NCI-H1092 (cell line): ENCODE measurements at regions not wholly inside any gene's neighbourhood (a gene's known extent, or its start where the extent isn't known, plus 50 kb on each side); places are given as distances from the start of the nearest gene placed in this dataset.
"Not testable (repeated sequence)": the region's sequence is repeated elsewhere in the genome, so short reads cannot be mapped to it uniquely, and the experiment has no call there.

Experiments used
- DNase-seq: peaks from one replicate; lab custom pipeline; 2025; lab: John Stamatoyannopoulos, UW

GRCh38 chr11:25766332-25767015, 565.5 kb upstream of the ANO3 start:
- no peak for DNase-seq

GRCh38 chr11:25769287-25769686, 562.6 kb upstream of the ANO3 start:
- DNase-seq = no peak

DNA sequence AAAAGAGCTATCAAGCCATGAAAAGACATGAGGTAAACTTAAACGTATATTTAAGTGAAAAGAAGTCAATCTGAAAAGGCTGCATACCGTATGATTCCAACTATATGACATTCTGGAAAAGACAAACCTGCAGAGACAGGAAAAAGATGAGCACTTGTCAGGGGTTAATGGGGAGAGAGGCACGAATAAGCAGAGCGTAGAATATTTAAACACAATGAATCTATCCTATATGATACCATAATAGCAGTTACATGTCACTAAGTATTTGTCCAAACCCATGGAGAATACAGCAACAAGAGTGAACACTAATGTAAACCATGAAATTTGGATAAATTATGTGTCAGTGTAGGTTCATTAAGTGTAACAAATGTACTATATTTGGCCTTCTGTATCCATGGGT, 560.3 kb upstream of the ANO3 start:
- no peak for DNase-seq

- DNase-seq = no peak
Observed at GRCh38 chr11:25775603-25776002, 556.3 kb upstream of the ANO3 start.

- no peak for DNase-seq
Observed at GRCh38 chr11:25776238-25776637, 555.7 kb upstream of the ANO3 start.

DNA sequence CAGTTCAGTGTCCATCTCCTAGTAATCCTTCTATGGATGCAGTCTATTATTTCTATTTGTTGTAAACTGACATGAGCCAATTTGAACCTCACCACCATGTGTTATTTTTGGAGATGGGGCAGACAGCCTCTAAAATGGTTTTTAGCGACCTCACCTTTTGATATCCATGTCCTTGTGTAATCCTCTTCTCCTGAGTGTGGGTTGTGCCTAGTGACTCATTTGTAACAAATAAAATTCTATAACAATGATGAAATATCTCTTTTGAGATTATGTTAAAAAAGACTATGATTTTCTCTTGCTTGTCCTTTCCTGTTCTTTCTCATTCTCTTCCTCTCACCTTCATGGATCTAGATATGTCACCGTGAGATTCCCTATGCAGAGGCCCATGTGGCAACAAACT, 554.6 kb upstream of the ANO3 start:
- DNase-seq = no peak

DNA sequence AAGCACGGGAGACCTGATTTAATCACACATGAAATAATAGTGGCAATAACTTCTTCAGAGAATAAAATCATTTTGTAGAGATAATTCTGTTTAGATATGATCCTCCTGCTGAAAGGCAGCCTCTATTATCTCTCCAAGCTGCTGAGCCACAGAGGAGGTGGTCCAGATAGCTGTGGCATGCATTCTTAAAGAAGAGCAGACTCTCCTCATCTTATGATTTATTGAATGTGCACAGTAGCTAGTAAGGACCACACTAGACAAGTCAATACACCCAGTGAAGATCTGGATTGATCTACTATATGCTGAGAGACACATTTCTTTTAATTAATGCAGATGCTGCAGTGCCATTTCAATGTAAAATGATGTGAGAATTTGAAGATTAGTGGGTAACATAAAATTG, 552.9 kb upstream of the ANO3 start:
- DNase-seq = no peak

GRCh38 chr11:25787416-25787815, 544.5 kb upstream of the ANO3 start:
- DNase-seq = no peak

DNA sequence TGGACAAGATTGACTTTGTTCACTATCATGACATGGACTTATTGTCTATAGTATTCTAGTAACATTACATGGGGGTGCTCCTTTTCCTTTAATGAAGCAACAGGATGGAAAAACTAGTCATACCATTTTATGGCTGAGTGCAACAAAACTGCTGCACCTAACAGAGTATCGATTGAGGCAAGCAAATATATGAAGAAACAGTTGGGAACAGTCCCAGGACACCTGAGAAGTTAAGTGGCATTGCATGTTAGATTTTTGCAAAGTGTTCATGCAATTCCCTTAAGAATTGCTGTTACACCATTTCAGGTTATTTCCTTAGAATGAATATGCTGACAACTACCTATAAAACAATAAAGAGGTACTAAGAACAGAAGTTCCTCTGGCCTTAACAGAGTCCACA, 541.5 kb upstream of the ANO3 start:
- DNase-seq = no peak

DNA sequence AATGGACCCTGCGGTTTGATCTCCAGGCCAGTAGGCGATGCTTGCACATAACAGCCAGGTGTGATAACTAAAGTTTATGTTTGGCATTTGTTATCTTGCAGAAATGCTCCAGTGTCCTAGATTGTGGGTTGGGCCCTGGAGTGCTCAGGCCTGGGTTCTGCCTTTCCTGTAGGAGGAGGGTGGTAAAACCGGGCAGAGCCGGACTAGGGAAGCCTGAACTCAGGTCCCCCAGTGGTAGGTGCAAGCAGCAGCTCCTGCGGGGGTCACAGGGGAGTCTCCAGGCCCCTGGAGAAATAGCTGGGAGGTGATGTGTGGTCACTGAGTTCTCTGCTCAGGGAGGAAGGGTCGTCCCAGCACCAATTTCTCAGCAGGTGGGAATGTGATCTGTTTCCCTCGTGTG, 538.3 kb upstream of the ANO3 start:
- DNase-seq = no peak

GRCh38 chr11:25794804-25795203, 537.1 kb upstream of the ANO3 start:
- DNase-seq = no peak

GRCh38 chr11:25816411-25816810, 515.5 kb upstream of the ANO3 start:
- DNase-seq = no peak

DNA sequence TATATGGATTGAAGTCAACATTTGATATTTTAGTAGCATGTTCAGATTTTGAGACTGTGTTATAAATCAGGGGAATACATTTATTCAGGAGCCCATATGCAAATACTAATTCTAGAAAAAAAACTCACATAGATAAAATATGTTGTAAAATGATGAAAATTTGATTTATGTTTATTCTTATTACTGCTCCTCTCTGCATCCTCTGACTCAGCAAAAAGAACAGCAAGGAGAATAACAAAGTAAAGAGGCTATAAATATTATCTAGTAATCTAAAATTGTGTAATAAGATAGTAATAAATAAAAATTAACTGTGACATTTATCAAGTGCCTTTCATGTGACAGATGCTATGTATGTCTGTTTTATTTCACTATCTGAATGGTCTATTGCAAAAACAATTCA, 507.2 kb upstream of the ANO3 start:
- DNase-seq = no peak

- not testable (repeated sequence) for DNase-seq
Observed at GRCh38 chr11:25831485-25831884, 500.4 kb upstream of the ANO3 start.

GRCh38 chr11:25838918-25839625, 492.9 kb upstream of the ANO3 start:
- DNase-seq = no peak

DNA sequence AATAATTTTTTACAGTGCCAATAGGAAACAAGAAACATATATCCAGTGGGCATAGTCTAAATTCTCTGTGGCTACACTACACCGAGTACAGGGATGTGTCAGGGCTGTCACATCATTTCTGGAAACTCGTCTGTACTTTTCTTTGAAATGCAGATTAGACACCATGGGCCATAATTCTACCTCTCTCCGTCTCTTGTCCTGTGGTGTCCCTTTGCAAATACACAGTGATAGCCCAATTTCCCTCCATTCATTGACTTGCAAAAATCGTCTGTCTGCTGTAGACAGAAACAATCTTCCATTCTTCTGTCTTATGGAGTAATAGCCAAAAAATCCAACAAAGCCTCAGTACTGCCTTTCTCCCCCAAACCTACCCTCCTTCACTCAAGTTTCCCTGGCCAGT, 487.1 kb upstream of the ANO3 start:
- DNase-seq = no peak

GRCh38 chr11:25855916-25856315, 476.0 kb upstream of the ANO3 start:
- DNase-seq = no peak

- DNase-seq = no peak
Observed at GRCh38 chr11:25859776-25860175, 472.2 kb upstream of the ANO3 start.

- DNase-seq = no peak
Observed at GRCh38 chr11:25860677-25861450, 471.1 kb upstream of the ANO3 start.

- no peak for DNase-seq
Observed at GRCh38 chr11:25862159-25862558, 469.8 kb upstream of the ANO3 start.

GRCh38 chr11:25863986-25864385, 467.9 kb upstream of the ANO3 start:
- DNase-seq = no peak

DNA sequence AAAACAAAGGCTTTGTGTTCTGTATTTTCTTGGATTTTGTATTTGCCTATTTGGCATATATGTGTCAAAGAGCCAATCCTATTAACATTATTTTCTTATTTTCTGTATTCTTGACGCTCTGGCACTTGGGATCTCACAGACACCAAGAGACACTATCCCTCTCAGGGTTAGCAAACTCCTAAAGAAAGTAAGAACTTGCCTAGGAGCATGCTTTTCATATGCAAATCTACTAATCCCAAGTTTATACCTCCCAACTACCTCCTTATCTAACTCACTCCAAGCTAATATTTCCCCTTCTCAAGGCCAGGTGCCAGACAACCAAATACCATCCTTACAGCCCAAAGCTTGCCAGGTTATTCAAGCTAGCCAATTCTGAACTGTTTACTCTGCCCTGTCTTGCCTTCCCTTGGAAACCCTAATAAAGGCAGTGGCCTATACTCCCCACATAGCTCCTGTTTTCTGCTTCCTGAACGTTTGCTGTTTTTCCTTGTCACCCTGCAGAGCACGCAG, 455.4 kb upstream of the ANO3 start:
- DNase-seq = no peak

- no peak for DNase-seq
Observed at GRCh38 chr11:25886036-25886435, 445.9 kb upstream of the ANO3 start.
